ENCODE measurements at regions not wholly inside any gene's neighbourhood (a gene's known extent, or its start where the extent isn't known, plus 50 kb on each side); places are given as distances from the start of the nearest gene placed in this dataset.

- Histone ChIP-seq H3K9ac (ENCODE audit: insufficient read depth in 1 of 2, low read length in 2 of 2) (no peak overlapping the region), H3K36me3 (ENCODE audit: control insufficient read depth in 4 of 4, insufficient read depth in 4 of 4, low read length in 4 of 4) (no peaks in the 10 kb centered on the region), H3K9me3 (ENCODE audit: control insufficient read depth in 4 of 4, insufficient read depth in 3 of 4, low read length in 3 of 4) (no peaks in the 10 kb centered on the region), H3K27me3 (ENCODE audit: control insufficient read depth in 3 of 3, insufficient read depth in 3 of 3, low read length in 2 of 3) (no peaks in the 10 kb centered on the region), H3K4me1 (ENCODE audit: control insufficient read depth in 5 of 5, insufficient read depth in 5 of 5, low read length in 5 of 5) (no peaks in the 10 kb centered on the region), H3K27ac (ENCODE audit: low read depth in 1 of 2, low read length in 1 of 2) (no peak overlapping the region), H3K4me3 (no peak overlapping the region)
- DNase-seq (no peak), ATAC-seq (ENCODE audit: insufficient read depth, low FRiP score) (no peak)
- TF ChIP-seq CTCF (IDR thresholded peaks at IDR 0.05; ENCODE audit: control extremely low read depth, extremely low read depth) = no peak
- WGBS, 2 donors = 74 to 81% methylated on average over 3 of the region's 3 CpGs
These were observed 133.2 kb upstream of the NFIB start for GRCh38 chr9:14447103-14447502.

- Histone ChIP-seq H3K9me3 (ENCODE audit: control insufficient read depth in 4 of 4, insufficient read depth in 3 of 4, low read length in 3 of 4) (no peaks in the 10 kb centered on the region), H3K36me3 (ENCODE audit: control insufficient read depth in 4 of 4, insufficient read depth in 4 of 4, low read length in 4 of 4) (no peaks in the 10 kb centered on the region), H3K27me3 (ENCODE audit: control insufficient read depth in 3 of 3, insufficient read depth in 3 of 3, low read length in 2 of 3) (no peaks in the 10 kb centered on the region), H3K9ac (ENCODE audit: insufficient read depth in 1 of 2, low read length in 2 of 2) (no peak overlapping the region), H3K4me3 (no peak overlapping the region), H3K27ac (ENCODE audit: low read depth in 1 of 2, low read length in 1 of 2) (no peak overlapping the region), H3K4me1 (ENCODE audit: control insufficient read depth in 5 of 5, insufficient read depth in 5 of 5, low read length in 5 of 5) (no peaks in the 10 kb centered on the region)
- 94 to 95% methylated on average over 3 of the region's 3 CpGs for WGBS, 2 donors
- DNase-seq (no peak), ATAC-seq (ENCODE audit: insufficient read depth, low FRiP score) (no peak)
- no peak for TF ChIP-seq CTCF (IDR thresholded peaks at IDR 0.05; ENCODE audit: control extremely low read depth, extremely low read depth)
These were observed 132.0 kb upstream of the NFIB start for GRCh38 chr9:14445946-14446345.

- ATAC-seq (ENCODE audit: insufficient read depth, low FRiP score) (no peak), DNase-seq (no peak)
- Histone ChIP-seq H3K9me3 (ENCODE audit: control insufficient read depth in 4 of 4, insufficient read depth in 3 of 4, low read length in 3 of 4) (no peaks in the 10 kb centered on the region), H3K36me3 (ENCODE audit: control insufficient read depth in 4 of 4, insufficient read depth in 4 of 4, low read length in 4 of 4) (no peaks in the 10 kb centered on the region), H3K27me3 (ENCODE audit: control insufficient read depth in 3 of 3, insufficient read depth in 3 of 3, low read length in 2 of 3) (no peaks in the 10 kb centered on the region), H3K4me1 (ENCODE audit: control insufficient read depth in 5 of 5, insufficient read depth in 5 of 5, low read length in 5 of 5) (peaks cover 0 to 9% (median 0%) of the 10 kb centered on the region in 5 donors), H3K9ac (ENCODE audit: insufficient read depth in 1 of 2, low read length in 2 of 2) (no peak overlapping the region), H3K4me3 (no peak overlapping the region), H3K27ac (ENCODE audit: low read depth in 1 of 2, low read length in 1 of 2) (no peak overlapping the region)
- no peak for TF ChIP-seq CTCF (IDR thresholded peaks at IDR 0.05; ENCODE audit: control extremely low read depth, extremely low read depth)
- 88 to 95% methylated on average over 5 to 6 of the region's 6 CpGs for WGBS, 2 donors
These were observed 129.0 kb upstream of the NFIB start for GRCh38 chr9:14442956-14443355.

- H3K27me3 ChIP-seq (ENCODE audit: control insufficient read depth in 3 of 3, insufficient read depth in 3 of 3, low read length in 2 of 3) = no peaks in the 10 kb centered on the region
- no peak overlapping the region for H3K4me3 ChIP-seq
- no peak for TF ChIP-seq CTCF (IDR thresholded peaks at IDR 0.05; ENCODE audit: control extremely low read depth, extremely low read depth)
- ATAC-seq (ENCODE audit: insufficient read depth, low FRiP score) = no peak
- no peak overlapping the region for H3K27ac ChIP-seq (ENCODE audit: low read depth in 1 of 2, low read length in 1 of 2)
- 93% methylated on average over 10 of the region's 10 CpGs for WGBS, 2 donors
- peaks cover 0 to 17% (median 5%) of the 10 kb centered on the region in 5 donors for H3K4me1 ChIP-seq (ENCODE audit: control insufficient read depth in 5 of 5, insufficient read depth in 5 of 5, low read length in 5 of 5)
- H3K9me3 ChIP-seq (ENCODE audit: control insufficient read depth in 4 of 4, insufficient read depth in 3 of 4, low read length in 3 of 4) = no peaks in the 10 kb centered on the region
- no peak overlapping the region for H3K9ac ChIP-seq (ENCODE audit: insufficient read depth in 1 of 2, low read length in 2 of 2)
- DNase-seq = no peak
- no peaks in the 10 kb centered on the region for H3K36me3 ChIP-seq (ENCODE audit: control insufficient read depth in 4 of 4, insufficient read depth in 4 of 4, low read length in 4 of 4)
These were observed 128.2 kb upstream of the NFIB start for GRCh38 chr9:14441976-14442651.

Measured in lung (tissue), 11 donors.